HG03571 (cell line): ENCODE measurements at regions not wholly inside any gene's neighbourhood (a gene's known extent, or its start where the extent isn't known, plus 50 kb on each side); places are given as distances from the start of the nearest gene placed in this dataset.

Experiments used
- ATAC-seq: cut with Tn5 transposase; IDR thresholded peaks from one replicate; pipeline ENCODE4 v1.9.1; 2021; ENCODE audit not compliant: unreplicated experiment

DNA sequence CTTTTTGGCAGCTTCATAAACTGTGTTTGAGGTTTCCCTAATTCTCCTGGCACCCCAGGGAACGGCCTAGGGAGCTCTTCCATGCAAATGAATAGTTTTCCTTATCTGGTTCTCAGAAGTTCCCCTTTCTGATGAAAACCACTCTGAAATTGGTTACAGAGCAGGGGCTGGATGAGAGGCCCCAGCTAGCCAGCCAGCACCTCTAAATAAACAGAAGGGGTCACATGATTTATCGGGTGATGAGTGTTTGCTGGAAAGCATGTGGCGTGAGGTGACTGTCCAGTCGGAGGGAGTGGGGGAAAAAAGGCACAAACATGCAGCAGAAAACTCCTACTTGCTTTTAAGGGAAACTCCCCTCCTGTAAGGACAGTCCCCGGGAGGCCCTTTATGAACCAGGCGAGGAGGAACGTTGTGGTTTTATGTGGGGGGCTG lies 261.2 kb upstream of the ANKRD55 start:
- no peak for ATAC-seq

DNA sequence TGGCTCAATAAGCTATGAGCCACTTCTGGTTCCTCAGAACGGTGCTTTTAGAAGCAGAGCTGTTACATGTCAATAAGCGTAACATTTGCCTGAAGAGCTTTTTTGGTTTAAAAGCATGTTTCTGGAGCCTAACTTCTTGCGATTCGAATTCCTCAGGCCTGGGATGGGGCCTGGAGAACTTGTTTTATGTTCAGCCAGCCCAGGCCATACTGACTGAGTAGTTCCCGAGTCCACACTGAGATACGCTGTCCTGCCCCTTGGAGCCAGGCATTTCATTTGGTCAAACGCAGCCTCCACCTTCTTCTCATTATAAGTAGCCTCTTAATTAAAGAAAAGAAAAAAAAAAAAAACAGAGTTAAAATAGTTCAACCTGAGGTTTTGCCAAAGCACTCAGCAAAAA lies 260.6 kb upstream of the ANKRD55 start:
- ATAC-seq, result no peak

DNA sequence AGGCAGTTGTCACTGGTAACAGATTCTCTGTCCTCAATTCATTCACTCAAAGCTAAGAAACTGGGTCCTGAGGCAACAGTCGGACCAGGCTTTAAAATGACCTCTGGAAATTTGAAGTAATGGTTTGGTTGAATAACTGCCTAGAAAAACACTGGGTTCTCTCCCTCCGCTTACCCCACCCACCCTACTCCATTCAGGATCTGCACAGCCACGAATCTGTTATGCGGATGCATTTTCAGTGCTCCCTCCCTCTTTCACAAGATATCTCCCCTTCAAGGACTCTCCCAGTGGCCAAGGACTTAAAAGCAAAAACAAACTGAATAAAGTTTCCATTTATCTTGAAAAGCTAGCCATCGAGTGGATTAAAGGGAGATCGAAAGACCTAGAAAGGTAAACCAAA lies 260.2 kb upstream of the ANKRD55 start:
- no peak for ATAC-seq

DNA sequence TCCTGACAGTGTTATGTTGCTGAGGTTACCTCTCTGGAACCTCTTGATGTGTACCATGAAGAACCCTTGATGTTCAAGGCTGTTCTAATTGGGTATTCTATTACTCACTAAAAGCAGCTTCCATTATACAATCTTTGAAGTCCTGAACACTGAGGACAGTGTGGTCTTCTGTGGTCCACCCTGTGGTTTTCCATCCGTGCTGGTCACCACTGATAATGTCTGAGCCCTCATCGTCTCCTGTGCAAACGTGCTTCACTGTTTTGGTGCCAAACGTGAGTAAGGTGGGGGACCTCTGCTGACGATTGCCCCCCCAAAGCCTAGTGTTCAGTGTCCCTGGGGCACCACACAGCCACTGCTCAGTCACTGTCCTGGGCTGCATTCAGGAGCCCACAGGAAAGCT lies 259.7 kb upstream of the ANKRD55 start:
- ATAC-seq, result no peak

DNA sequence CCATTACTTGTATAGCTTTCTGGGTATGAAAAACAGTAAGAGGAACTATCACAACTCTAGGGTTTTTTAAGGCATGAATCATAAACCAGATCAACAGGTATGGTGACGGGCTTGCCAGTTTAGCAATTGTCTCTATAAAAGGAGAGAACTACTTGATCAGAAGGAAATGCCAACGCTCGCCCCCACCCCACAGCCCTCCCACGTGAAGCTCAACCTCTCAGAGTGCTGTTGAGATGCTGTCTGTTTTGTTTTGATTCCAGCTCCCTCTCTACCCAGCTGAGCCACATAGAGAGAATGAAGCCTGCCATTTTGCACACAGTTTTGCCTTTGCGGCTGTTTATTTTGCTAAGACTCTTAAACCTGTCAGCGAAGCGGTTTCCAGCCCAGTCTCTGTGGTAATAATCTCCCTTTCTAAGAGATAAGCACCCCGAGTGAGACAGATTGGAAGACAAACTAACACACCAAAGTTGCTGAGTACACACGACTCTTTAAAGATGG lies 257.9 kb upstream of the ANKRD55 start:
- no peak for ATAC-seq

DNA sequence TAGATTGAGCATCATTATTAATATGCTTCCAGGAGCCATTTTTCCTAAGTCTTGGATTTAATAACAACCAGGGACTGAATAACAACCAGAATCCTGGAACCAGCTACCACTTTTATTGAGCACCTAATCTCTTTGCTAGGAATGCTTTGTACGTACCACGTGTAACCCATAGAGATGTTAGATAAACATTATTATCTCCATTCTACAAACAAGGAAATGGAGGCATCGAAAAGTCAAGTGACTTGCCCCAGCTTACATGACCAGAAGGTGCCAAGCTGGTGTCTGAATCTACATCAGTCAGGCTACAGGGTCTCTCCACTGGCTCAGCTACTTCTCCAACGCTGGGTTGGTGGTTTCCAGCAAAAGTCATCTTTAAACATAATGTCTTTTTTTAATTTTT lies 256.1 kb upstream of the ANKRD55 start:
- no peak for ATAC-seq

DNA sequence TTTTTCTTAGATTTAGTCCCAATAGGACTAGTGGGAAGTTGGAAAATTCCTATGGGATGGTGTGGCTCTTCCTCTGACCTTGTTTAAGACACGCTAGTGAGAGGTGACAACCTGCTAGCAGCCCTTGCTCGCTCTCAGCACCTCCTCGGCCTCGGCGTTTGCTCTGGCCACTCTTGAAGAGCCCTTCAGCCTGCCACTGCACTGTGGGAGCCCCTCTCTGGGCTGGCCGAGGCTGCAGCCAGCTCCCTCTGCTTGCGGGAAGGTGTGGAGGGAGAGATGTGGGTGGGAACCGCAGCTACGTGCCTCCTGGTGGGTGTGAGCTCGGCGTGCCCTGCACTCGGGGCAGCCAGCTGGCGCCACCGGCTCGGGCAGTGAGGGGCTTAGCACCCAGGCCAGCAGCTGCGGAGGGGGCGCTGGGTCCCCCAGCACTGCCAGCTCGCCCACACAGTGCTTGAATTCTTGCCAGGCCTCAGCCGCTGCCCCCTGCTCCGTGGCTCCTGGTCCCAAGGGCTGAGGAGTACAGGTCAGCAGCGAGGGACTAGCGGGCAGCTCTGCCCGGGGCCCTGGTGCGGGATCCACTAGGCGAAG lies 254.5 kb upstream of the ANKRD55 start:
- no peak for ATAC-seq

DNA sequence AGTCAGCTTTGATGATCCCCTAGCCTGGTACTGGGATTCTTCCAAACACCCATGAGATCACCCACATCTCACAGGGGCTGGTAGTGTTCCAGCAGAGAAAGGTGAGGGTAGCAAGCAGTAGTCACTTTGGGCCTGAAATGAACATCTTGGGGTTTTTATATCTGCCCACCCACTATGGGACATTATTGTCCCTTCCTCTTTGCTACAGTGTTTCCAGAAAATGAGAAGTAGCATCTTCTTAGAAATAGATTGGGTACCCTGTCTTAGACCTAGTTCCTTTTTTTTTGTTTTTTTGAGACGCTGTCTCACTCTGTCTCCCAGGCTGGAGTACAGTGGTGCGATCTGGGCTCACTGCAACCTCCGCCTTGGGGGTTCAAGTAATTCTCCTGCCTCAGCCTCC lies 249.2 kb upstream of the ANKRD55 start:
- no peak for ATAC-seq

DNA sequence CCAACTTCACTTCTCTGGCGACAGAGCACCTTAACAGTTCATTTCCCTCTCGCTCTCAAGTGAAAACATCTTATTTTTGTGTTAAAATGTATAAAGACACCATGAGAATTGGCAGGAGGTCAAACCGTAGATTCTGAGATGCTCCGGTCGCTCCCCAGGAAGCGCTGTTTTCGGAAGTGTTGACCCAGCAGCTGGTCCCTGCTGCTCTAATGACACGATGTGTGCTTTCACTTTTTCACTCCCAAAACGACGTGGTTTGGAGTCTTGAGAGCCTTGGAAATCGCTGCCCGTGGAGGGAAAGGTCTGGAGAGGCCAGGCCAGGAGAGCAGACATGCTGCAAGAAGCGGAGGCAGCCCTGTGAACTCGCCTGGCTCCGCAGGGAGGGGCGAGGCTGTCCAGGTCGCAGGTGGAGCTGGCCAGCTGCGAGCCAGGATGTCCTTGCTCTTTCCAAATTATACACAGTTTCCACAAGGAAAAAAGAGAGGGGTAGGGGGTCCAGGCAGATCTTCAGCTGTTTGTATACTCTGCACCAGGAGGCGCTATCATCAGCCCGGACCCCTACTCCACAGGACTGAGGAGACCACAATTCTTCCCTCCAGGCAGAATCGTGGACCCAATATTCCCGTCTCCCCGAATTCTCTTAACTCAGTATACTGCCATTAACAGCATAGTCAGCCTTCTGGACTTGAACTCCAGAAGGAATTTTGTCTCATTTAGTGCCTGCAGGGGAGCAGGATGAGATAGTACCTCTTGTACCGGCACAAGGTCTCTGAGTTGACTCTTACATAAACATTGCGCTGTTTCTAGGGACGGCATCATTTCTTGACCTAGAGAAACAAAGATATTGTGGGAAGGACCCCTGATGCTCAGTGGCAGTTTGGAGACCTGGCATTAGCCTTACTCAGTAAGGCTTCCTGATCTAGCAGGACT lies 248.6 kb upstream of the ANKRD55 start:
- ATAC-seq, result no peak

DNA sequence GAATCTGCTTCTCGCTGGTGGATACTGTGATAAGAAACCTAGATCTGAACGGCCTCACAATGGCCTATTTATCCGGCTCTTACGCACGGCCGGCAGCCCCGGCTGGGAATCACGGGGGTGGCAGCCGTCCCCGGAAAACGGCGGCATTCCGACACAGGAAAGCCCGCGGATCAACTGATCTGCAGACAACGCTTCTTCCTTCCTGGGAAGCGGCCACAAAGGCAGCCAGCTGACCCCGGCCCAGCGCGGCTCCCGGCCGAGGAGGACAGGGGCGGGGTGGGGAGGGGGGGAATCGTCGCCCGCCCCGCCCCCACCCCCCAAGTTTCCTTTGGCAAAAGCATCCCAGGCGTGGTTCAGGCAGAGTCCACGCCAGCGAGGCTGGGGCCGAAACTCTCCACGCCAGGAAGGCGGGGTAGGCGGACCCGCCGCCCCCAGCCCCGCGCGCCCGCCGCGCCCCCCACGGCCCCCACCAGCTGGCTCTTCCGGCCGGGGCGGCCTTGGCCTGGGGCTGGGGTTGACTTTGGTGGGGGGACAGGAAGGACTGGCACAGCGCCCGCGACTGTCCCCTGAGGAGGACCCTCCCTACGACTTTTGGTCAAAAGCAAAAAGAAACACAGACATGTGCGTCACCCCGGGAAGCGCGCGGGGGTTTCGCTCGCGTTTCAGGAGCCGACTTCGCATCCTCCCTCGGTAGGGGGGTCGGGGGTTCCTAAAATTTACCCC lies 247.7 kb upstream of the ANKRD55 start:
- no peak for ATAC-seq

DNA sequence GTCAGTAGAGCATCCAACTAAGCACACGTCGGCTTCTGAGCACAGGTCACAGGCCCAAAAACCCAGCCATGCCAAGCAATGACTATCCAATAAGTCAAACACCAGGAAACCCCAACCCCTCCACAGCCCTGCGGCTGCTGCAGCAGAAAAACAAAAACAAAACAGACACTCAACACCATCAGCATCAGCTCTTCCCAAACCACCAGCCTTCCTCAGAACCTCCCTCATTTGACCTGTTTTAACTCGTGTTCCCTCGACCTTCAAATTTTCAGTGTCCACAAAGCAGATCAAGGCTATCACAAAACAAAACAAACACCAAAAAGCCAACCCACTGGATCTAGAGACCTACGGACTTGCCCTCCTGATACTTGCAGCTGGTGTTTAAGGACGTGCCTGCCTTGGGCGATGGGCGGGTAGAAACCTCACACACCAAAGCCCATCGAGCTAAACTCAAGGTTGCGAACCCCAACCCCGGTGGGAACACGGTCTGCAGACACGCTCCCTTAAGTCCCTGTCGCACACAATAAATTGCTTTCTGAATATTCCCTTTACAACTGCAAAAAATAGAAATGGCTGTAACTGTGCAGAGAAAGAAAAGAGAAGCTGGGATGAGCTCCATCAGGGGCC lies 247.1 kb upstream of the ANKRD55 start:
- ATAC-seq, result no peak

DNA sequence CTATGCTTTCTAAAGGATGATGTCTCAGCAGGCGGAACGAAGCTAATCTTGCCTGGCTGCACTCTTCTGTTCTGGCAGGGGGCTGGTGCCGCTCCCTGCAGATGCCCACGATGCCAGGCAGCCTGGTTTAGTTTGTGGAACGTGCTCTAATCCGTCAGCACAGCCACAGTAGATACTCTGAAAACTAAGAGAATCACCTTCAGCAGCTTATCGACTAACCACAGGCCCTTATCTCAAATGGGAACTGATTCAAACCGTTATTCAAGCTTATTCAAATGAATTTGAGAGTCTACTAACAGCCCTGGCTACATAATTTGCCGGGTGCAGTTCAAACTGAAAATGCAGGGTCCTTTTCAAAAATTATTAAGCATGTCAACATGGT lies 246.6 kb upstream of the ANKRD55 start:
- ATAC-seq, result no peak

DNA sequence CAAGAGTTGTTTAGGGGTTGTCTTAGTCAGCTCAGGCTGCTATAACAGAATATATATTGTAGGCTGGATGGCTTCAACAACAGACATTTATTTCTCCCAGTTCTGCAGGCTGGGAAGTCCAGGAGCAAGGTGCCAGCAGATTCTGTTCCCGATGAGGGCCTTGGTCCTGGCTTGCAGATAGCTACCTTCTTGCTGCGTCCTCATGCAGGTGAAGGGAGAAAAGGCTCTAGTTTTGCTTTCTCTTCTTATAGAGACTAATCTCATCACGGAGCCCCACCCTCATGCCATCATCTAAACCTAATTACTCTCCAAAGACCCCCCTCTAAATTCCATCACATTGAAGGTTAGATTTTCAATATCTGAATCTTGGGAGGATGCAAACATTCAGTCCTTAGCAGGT lies 246.0 kb upstream of the ANKRD55 start:
- ATAC-seq, result no peak

DNA sequence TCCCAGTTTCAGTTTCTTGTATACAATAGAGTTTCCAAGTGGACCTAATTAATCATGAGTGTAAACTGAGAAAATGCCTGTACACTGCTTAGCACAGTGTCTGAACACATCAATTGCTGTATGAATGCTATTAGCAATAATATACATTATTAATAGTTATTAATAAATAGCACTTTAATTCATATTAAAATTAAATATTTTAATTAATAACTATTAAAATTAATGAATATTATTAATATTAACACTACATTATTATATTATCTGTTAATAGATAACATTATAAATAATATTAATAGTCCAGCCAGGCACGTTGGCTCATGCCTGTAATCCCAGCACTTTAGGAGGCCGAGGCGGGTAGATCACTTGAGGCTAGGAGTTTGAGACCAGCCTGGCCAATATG lies 244.9 kb upstream of the ANKRD55 start:
- ATAC-seq, result no peak

DNA sequence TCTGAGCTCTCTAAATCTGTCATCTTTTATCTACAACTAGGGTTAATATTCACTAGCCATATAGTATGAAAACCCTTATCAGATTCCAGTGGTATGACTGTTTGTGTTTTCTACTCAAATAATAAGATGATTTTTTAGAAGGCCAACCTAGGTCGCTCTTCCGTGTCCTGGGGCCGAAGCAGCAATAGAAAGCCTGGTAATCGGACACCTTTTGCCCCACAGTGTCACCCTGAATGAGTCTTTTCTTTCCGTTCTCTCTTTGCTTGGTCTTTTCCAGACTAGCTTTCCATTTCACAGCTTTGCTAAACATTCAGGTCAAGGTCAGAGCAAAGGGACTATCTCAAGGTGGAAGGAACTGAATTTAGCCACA lies 243.3 kb upstream of the ANKRD55 start:
- no peak for ATAC-seq

DNA sequence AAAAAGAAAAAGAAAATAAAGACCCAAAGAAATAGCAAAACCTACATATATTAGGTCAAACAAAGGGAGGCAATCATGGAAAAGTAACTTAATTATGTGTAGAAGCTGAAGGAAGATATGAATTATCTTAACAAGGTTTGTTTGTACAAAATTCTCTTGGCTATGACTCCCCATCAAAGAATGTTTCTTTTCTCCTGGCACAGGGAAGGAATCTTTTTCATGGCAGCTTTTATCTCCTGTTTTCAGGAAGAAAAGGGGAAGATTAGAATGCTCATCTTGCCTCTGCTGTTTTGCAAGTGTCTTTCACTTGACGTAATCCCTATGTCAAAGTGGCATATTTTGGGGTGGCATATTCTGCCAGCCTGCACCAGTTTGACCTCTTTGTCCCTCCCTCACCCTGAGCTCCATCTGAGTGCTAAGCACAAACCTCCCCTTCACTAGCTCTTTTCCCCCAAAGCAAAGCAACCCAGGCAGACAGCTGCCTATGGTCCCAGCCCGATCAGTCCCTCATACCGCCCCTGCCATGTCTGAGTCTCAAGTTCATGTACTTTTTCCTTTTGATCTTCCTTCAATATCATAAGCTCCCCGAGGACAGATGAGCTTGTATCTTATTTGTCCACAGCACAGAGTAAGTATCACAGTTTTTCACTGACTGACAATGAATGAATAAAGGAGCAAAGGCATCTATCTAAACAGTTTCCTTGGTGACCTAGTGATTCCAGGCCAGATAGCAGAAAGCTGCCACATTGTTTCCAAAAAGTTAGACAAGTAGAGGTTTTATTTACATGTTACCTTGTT lies 242.8 kb upstream of the ANKRD55 start:
- no peak for ATAC-seq

DNA sequence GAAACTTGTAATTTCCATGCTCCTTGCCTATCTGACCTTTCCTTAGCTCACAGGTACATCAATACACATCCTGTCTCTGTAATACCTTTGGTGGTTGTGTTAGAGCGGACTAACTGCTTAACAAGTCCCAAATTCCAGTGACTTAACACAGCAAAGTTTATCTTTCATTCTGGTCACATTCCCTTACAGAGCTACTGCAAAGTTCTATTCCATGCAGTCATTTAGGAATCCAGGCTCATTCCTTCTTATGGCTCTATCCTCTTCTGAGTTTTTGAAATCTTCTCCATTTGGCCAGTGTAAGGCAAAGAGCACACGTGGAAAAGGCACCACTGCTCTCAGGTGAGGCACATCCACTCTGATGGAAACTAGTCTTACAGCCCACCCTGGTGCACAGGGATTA lies 238.6 kb upstream of the ANKRD55 start:
- no peak for ATAC-seq

DNA sequence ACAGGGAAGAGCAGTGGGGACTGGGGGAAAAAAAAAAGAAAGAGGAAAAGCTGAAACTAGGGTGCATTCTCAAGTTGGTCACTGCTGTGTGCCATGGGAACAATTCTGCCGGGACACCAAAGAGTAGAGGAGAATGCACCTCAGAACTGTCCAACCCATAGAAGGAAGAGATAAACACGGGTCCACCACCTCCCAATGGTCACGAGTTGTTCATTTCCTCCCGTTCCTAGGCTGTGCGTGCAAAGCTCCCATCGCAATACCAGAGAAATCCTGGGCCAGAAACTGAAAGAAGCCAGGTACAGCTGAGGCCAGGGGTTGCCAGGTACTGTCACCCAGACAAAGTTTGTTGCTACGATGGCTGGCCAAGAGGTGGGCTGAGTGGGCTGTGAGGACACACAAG lies 236.9 kb upstream of the ANKRD55 start:
- no peak for ATAC-seq

DNA sequence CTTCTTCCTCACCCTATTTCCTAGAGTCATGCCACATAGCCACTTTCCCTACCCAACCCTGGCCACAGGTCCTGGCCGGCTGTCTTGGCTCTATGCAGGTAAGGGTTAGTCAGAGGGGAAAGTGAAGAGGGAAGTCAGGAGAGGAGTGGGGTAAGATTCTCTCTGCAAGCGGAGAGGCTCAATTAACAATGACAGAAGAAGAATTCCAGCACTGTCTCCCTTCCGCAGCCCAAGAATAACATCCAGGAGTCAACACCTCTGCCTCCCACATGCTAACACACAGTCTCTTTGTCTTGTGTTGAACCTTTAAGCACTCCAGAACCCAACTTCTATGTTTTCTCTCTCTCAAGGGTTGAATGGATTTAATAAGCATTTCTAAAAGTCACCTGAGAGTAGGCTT lies 235.1 kb upstream of the ANKRD55 start:
- no peak for ATAC-seq

DNA sequence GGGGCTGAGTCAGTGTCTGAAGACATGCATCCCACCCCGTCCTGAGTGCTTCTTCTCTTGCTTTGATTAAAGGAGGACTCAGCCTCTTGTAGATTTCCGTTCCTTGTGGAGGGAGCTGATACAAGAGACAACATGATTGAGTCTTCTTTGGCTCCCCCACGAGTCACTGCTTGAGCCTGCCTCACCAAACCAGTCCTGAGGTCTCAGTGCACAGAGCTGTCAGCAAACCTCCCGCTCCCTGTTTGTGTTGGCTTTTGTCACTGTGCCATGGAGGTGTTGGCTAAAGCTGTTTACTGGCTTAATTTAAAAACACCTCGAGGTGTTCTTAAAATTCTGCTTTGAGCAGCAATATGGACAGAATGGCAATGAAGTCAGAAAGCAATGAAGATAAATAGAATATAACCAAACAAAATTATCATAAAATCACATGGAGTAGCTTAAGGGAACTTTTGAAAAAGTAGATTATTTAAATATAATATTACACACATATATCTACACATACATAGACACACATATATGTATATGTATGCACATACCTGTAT lies 234.1 kb upstream of the ANKRD55 start:
- no peak for ATAC-seq
